KMS-11 (cell line): ENCODE measurements at regions not wholly inside any gene's neighbourhood (a gene's known extent, or its start where the extent isn't known, plus 50 kb on each side); places are given as distances from the start of the nearest gene placed in this dataset.

Experiments used
- H2AFZ ChIP-seq: fragments of 200-600 bp; sonication (generic); 2 replicates; pipeline ENCODE4 v1.6.1; 2016; ENCODE audit warnings: antibody characterized with exemption, mixed run types, low read depth
- H3K27ac ChIP-seq: fragments of 200-600 bp; sonication (generic); 2 replicates; pipeline ENCODE4 v1.6.1; 2016; ENCODE audit warnings: mild to moderate bottlenecking, mixed run types
- H3K27me3 ChIP-seq: fragments of 200-600 bp; sonication (generic); 2 replicates; pipeline ENCODE4 v1.6.1; 2017; ENCODE audit warnings: mild to moderate bottlenecking, low read depth, mixed run types, moderate library complexity; ENCODE audit not compliant: insufficient read depth
- H3K36me3 ChIP-seq: fragments of 200-600 bp; sonication (generic); 2 replicates; pipeline ENCODE4 v1.6.1; 2017; ENCODE audit warnings: mild to moderate bottlenecking, mixed run types; ENCODE audit not compliant: insufficient read depth
- H3K4me1 ChIP-seq: fragments of 200-600 bp; sonication (generic); 2 replicates; pipeline ENCODE4 v1.6.1; 2016; ENCODE audit warnings: mild to moderate bottlenecking, low read depth, mixed run types; ENCODE audit not compliant: poor library complexity, severe bottlenecking
- H3K4me2 ChIP-seq: fragments of 200-600 bp; sonication (generic); 2 replicates; pipeline ENCODE4 v1.7.0; 2016; ENCODE audit warnings: mild to moderate bottlenecking, mixed run types
- H3K4me3 ChIP-seq: fragments of 200-600 bp; sonication (generic); IDR thresholded peaks from 2 replicates; pipeline ENCODE4 v1.6.1; 2017; ENCODE audit warnings: low read depth, low read length, mixed read lengths; ENCODE audit not compliant: insufficient read depth
- H3K79me2 ChIP-seq: fragments of 200-600 bp; sonication (generic); 2 replicates; pipeline ENCODE4 v1.6.1; 2016; ENCODE audit warnings: low read depth, mixed run types; ENCODE audit not compliant: insufficient read depth
- H3K9ac ChIP-seq: fragments of 200-600 bp; sonication (generic); 2 replicates; pipeline ENCODE4 v1.6.1; 2016; ENCODE audit warnings: mild to moderate bottlenecking, mixed run types
- H4K20me1 ChIP-seq: fragments of 200-600 bp; sonication (generic); 2 replicates; pipeline ENCODE4 v1.6.1; 2016; ENCODE audit warnings: mild to moderate bottlenecking, mixed run types; ENCODE audit not compliant: insufficient read depth
- TF ChIP-seq, protein P1 (sequence below): fragments of 200-600 bp; sonication (generic); conservative IDR thresholded peaks from 2 replicates; pipeline ENCODE4 v1.6.1; 2017; ENCODE audit warnings: low read depth, mild to moderate bottlenecking, antibody characterized with exemption, low read length, moderate library complexity, mixed read lengths

DNA sequence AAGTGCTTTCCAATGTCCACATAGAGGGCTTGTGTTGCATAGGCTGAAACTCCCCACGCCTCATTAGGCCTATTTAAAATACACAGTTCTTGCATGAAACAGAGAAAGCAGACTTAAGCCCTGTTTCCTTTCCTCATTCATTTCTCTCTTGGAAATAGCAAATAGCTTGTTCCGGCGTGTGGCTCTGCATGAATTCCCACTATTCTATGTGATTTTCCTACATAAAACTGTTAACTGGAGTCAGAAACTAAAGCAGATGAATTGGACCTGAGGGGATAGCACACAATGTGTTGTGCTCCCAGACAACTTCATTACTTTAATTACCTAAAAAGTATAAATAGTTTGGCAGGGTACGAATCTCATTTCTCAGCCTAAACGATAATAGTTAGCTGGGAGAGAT, 981.5 kb downstream of the SORCS1 start:
- TF ChIP-seq, protein P1, sequence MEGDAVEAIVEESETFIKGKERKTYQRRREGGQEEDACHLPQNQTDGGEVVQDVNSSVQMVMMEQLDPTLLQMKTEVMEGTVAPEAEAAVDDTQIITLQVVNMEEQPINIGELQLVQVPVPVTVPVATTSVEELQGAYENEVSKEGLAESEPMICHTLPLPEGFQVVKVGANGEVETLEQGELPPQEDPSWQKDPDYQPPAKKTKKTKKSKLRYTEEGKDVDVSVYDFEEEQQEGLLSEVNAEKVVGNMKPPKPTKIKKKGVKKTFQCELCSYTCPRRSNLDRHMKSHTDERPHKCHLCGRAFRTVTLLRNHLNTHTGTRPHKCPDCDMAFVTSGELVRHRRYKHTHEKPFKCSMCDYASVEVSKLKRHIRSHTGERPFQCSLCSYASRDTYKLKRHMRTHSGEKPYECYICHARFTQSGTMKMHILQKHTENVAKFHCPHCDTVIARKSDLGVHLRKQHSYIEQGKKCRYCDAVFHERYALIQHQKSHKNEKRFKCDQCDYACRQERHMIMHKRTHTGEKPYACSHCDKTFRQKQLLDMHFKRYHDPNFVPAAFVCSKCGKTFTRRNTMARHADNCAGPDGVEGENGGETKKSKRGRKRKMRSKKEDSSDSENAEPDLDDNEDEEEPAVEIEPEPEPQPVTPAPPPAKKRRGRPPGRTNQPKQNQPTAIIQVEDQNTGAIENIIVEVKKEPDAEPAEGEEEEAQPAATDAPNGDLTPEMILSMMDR = no peak
- no peak overlapping the region for H3K4me2 ChIP-seq
- no peaks in the 10 kb centered on the region for H4K20me1 ChIP-seq
- H3K9ac ChIP-seq = no peak overlapping the region
- no peak overlapping the region for H3K4me3 ChIP-seq
- no peak overlapping the region for H2AFZ ChIP-seq
- no peaks in the 10 kb centered on the region for H3K4me1 ChIP-seq
- H3K27me3 ChIP-seq = no peaks in the 10 kb centered on the region
- H3K36me3 ChIP-seq = no peaks in the 10 kb centered on the region
- H3K27ac ChIP-seq = no peak overlapping the region
- H3K79me2 ChIP-seq = no peaks in the 10 kb centered on the region

DNA sequence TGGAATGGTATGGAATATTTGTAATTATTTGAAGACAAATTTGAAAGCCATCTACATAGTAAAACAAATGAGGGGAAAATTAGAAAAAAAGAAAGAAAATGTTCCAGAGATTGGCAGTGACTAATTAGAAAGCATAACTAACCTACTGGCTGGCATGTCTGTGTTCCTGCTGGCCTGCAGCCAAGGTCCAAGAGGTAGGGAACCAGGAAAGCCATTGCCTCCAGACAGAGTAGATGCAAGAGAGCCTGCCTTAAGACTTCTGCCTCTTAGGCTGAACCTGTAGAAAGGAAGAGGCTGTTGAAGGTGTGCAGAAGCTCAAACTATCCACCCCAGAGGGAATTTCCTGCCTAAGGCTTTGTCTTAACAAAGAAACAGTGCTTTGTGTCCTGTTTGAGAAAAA, 982.0 kb downstream of the SORCS1 start:
- no peak overlapping the region for H3K4me2 ChIP-seq
- no peak overlapping the region for H2AFZ ChIP-seq
- no peaks in the 10 kb centered on the region for H4K20me1 ChIP-seq
- H3K9ac ChIP-seq = no peak overlapping the region
- H3K27ac ChIP-seq = no peak overlapping the region
- no peaks in the 10 kb centered on the region for H3K27me3 ChIP-seq
- H3K79me2 ChIP-seq = no peaks in the 10 kb centered on the region
- no peak overlapping the region for H3K4me3 ChIP-seq
- TF ChIP-seq, protein P1 = no peak
- no peaks in the 10 kb centered on the region for H3K36me3 ChIP-seq
- no peaks in the 10 kb centered on the region for H3K4me1 ChIP-seq

DNA sequence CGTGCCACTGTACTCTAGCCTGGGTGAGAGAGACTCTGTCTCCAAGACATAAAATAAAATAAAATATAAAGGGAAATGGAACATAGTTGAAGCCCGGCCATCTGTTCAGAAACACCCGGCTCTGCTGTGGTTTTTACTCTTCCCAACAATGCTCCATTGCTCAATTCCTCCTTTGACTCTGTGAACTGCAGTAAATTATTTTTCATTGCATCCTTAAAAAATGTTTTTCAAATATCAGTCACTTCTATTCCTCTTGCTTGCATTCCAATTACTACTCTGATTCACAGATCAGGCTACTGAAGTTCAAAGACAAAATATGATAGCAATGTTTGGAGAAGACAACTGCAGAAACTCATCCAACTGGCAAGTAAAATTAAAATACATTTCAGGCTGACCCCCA, 983.0 kb downstream of the SORCS1 start:
- TF ChIP-seq, protein P1 = no peak
- no peaks in the 10 kb centered on the region for H3K27me3 ChIP-seq
- H3K4me1 ChIP-seq = no peaks in the 10 kb centered on the region
- H4K20me1 ChIP-seq = no peaks in the 10 kb centered on the region
- no peak overlapping the region for H3K9ac ChIP-seq
- no peaks in the 10 kb centered on the region for H3K36me3 ChIP-seq
- no peaks in the 10 kb centered on the region for H3K79me2 ChIP-seq
- H3K4me2 ChIP-seq = no peak overlapping the region
- no peak overlapping the region for H3K4me3 ChIP-seq
- no peak overlapping the region for H3K27ac ChIP-seq
- H2AFZ ChIP-seq = no peak overlapping the region

DNA sequence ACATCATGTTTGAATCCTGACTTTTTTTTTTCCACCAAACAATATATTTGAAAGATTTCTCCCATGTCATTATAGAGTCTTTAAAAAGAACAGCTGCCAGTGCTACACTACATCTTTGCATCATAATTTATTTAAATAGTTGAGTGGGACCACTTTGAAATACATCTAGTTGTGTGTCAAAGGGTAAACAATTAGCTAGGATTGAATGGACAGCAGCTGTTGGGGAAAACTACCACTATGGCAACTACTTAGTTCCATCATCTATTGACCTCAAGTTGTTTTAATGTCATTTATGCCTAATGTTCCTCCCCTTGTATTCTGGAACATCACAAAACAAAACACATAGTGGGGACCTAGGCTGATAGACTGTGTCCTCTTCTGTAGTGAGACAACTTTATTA, 985.1 kb downstream of the SORCS1 start:
- no peaks in the 10 kb centered on the region for H3K79me2 ChIP-seq
- H3K4me1 ChIP-seq = no peaks in the 10 kb centered on the region
- no peaks in the 10 kb centered on the region for H3K36me3 ChIP-seq
- no peak overlapping the region for H3K4me2 ChIP-seq
- no peak overlapping the region for H3K9ac ChIP-seq
- H2AFZ ChIP-seq = no peak overlapping the region
- no peak overlapping the region for H3K4me3 ChIP-seq
- no peak overlapping the region for H3K27ac ChIP-seq
- no peaks in the 10 kb centered on the region for H3K27me3 ChIP-seq
- TF ChIP-seq, protein P1 = no peak
- H4K20me1 ChIP-seq = no peaks in the 10 kb centered on the region
